ENCODE measurements at regions not wholly inside any gene's neighbourhood (a gene's known extent, or its start where the extent isn't known, plus 50 kb on each side); places are given as distances from the start of the nearest gene placed in this dataset.
A peak's percentile ranks its signal among the peaks of the same experiment; 100 is the strongest.
"Not testable (repeated sequence)": the region's sequence is repeated elsewhere in the genome, so short reads cannot be mapped to it uniquely, and the experiment has no call there.

DNA sequence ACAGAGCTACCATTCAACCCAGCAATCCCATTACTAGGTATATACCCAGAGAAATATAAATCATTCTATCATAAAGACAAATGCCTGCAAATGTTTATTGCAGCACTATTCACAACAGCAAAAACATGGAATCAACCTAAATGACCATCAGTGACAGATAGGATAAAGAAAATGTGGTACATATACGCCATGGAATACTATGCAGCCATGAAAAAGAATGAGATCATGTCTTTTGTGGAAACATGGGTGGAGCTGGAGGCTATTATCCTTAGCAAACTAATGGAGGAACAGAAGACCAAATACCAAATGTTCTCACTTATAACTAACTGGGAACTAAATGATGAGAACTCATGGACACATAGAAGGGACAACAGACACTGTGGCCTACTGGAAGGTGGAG is 318.9 kb downstream of the ZIC3 start:
- not testable (repeated sequence) for DNase-seq

DNA sequence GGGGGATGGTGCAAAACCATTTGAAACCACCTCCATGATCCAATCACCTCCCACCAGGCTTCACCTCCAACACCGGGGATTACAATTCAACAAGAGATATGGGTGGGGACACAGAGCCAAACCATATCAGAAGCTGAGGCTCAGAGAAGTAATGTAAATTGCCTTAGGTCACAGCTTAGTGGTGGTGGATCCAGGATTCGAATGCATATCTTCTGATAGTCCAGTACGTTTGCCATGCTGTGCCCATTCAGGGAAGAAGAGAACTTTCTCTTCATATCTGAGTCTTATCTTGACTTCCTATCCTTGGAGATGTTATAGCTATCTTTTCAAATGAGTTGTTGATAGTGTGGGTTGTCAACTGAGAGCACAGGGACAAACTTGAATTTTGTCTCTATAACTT is 325.5 kb downstream of the ZIC3 start:
- no peak for DNase-seq

DNA sequence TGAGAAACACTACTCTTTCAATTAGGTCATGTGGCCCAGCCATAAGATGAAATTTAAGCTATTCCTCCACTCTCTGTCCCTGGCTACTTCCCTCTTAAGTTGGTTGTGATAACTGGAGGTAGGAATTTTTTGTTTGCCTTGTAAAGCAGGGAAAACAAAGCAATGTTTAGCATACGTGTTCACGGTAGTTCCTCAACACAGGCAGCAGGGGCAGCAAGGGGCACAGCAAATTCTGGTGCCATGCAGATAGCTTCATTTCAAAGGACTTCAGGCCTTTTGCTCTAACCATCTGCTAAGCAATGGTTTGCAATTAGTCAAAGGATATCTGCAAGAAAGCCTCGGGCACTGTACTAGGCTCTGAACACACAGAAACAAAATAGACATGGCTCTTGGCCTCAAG is 330.2 kb downstream of the ZIC3 start:
- no peak for DNase-seq

DNA sequence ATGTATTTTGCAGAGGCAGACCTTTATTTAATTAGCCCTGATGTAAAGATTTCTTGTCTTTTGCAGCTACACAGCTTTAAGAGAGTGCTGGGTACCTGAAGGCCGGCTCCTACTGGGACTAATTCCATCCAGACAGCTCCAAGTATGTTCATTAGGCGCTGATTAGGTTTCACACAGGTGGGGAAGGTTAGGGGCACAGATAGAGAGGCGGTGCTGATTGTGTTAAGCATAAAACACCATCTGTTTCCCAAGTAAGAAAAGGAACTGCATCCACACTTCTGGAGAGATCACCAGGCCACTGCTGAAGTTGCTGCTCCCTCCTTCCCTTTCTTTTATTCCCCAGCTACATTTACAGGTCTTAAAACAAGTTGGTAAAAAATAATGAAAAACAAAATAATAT is 349.5 kb downstream of the ZIC3 start:
- DNase-seq = no peak

DNA sequence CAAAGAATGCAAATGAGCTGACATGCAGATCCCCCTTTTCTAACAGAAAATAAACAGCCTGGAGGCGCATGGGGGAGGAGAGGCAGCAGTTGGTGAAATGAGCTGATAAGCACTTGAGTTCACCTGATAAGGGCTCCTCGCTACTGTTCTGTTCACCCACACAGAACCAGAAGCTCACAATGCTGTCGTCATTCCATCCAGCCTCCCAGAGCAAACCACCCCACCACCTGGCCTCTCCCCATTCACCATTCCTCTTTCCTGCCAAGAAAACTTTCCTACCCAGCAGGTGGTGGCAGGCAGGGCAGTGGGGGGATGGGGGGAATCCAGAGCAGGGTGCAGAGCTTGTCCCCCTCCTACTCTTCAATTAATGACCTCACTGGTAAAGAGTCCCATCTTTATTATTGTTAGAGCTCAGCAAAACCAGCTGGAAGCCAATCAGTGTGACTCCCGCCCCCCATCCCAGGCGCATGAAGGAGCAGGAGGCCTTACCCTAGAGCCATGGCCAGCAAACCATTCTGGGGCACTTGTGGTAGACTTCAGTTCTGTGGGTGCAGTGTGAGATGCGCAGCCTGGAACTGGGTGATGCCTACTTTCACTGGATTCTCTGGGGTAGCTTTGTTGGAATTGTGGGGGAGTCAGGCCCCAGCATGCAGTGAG is 350.3 kb downstream of the ZIC3 start:
- peak; percentile 60 for DNase-seq

DNA sequence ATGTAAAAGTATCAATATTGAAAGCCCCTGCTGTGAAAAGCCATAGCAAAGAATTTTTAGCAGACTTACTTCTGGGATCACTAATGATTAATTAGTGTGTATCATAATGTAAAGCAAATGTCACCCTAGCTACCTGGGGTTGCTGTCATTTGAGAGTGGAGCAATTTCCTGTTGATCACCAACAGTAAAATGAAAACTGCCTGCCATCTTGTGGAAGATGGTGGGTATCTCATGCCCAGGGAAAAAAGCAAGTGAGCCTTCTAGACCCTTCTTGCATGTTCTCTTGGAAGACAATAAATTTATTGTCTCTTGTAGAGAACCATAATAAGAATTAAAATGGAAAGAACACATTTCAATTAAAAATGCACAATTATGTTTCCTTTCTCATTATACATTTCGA is 360.2 kb downstream of the ZIC3 start:
- peak; percentile 14 for DNase-seq

DNA sequence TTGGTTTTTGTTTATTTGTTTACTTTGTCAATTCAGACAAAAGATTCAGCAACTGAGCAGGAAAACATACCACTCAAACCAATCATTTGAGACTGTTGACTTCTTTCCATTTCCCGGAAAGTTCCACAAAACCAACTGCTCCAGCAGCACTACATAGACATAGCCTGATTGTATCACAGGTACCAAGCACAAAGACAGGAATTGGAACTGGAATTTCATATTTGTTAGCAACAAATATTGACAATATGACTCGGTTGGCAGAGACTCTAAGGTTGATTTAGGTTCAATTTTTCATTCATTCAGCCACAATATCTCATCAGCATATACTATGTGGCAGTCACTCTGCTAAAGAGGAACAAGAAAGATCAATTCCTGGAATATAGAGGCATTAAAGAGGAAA is 364.0 kb downstream of the ZIC3 start:
- DNase-seq = no peak

DNA sequence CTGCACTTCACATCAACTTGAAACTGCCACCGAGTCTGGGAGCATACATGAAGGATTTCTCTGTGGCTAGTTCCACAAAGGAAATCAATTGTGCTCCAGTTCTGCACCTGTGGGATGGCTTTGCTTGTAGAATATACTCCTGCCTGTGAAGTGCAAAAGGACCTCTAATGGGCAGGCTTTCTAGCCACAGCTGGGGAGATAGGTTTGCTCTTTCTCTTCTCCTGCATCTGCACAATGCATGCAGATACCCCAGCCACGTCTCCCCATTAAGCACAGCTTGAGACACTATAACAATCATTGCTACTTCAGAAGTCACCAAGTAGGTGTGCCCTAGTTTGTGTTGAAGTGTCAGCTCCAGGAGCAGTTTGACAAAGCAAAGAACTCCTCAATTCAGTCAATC is 364.6 kb downstream of the ZIC3 start:
- DNase-seq = no peak

DNA sequence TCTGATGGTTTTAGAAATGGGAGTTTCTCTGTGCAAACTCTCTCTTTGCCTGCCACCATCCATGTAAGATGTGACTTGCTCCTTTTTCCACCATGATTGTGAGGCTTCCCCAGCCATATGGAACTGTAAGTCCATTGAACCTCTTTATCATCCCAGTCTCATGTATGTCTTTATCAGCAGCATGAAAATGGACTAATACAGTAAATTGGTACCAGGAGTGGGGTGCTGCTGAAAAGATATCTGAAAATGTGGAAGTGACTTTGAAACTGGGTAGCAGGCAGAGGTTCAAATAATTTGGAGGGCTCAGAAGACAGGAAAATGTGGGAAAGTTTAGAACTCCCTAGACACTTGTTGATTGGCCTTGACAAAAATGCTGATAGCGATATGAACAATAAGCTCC is 368.3 kb downstream of the ZIC3 start:
- not testable (repeated sequence) for DNase-seq

DNA sequence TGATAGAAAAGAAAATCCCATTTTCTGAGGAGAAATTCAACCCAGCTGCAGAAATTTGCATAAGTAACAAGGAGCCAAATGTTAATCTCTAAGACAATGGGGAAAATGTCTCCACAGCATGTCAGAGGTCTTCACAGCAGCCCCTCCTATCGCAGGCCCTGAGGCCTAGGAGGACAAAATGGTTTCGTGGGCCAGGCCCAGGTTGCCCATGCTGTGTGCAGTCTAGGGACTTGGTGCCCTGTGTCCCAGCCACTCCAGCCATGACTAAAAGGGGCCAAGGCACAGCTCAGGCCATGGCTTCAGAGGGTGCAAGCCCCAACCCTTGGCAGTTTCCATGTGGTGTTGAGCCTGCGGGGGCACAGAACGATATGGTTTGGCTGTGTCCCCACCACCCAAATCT is 369.0 kb downstream of the ZIC3 start:
- not testable (repeated sequence) for DNase-seq

DNA sequence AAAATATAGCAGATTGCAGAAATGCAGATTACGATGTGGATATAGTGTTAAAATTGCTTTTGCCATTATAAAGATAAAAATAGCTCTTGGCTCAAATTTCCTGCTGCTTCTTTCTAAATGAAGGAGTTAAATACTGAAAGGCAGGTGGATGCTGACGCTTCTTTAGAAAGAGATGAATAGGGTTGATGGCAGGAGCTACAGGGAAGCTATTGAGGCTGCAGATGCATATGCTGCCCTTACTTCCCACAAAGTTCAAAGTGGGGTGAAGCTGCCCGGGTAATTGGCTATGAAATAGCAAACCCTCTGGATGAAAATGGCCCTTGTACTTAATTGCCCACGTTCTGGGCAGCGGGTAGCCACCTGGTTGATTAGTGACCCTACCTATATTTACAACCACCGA is 379.5 kb downstream of the ZIC3 start:
- DNase-seq = no peak

DNA sequence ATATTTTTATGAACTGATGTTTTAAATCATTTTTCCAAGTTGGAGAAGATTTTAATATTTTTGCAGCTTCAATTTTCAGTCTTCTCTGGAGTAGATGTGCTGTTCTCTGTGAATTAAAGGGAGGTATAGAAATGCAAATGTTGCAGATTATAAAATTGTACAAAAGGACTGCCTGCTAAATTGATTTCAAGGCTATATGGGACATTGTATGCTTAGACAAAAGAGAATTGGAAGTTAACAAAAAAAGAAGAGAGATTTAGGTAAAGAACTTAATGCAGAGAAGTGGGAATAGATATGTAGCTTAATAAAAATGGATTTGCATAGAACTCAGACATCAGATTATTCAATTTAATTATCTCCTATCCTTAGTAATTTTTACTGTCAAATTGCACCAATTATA is 403.3 kb downstream of the ZIC3 start:
- DNase-seq = no peak

DNA sequence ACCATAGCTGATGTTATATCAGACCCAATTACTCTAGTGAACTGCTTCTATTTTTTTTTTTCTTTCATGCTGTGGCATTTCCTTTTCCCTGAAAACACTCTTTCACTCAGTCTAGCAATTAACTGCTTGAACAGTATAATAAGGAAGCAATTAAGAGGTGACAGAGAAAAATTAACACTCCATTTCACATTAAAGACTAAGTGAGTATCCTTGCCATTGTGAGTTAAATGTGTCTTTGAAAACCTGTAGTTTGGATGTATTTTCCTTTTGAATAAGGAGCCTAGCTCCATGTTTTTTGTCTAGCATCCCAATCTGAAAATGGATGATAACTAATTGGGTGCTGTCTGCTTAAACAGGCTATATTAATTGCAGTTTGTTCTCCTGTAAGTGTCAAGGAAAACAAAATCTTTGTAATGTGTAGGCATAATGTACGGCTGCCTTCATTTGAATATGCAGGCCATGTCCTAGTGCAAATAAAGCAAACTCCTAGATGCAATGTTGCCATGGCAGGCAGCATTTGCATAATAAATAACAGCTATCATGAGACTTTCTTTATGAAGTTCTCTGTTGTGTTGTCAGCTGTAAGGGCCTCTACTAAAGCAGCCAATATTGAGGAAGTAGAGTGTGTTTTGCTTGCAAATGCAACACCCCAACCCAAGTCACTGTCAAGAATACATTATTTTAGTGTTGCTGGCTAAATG is 416.7 kb downstream of the ZIC3 start:
- DNase-seq = no peak

DNA sequence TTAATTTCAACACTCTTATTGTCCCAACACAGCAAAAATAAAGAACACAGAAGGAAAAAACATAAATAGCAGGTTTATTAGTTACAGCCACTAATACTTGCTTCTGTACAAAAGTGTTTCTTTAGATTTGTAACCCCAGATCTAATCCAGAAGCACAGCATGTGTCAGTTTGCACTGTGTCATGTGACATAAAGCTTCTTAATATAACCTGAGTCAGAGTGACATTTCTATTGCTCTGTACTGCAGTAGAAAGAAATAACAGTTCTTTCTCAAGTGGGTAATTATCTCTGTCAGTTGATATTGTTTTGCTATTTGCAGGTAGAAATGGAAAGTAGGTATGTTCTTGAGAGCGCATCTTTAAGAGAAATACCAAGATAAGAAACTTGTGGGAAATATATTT is 422.5 kb downstream of the ZIC3 start:
- no peak for DNase-seq

DNA sequence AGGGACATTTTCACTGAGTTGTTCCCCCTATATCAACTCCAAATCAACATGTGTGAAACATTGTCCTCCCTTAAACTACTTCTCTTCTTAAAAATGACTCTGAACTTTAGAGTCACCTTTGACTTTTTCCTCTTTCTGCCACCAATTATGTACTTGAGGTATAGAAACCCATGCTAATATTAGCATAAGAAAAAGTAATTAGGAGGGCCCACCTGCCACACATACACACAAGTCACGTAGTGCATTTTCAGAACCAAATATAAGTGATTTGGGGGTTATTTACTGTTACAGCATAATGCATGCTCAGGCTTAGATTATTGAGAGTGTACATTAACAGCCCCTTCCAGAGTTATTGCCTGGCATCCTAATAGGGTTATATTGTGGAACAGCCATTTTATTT is 432.7 kb downstream of the ZIC3 start:
- DNase-seq = no peak

DNA sequence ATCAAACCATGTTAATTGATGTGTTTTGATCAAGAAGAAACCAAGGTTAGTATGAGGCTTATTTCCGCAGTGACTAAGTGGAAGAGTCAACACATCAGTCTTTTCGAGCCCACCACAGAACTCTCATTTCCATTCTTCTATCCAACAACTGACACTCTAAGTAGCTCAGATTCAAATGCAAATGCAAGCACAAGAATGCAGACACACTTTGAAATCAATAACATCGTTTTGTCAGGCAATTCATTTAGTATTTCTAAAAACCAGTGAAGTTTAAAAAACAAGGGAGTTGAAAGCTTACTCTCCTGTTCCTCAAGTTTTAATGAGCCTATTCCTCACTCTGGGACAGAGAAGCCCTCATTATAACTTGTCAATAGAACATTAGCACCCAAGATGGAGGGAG is 433.1 kb downstream of the ZIC3 start:
- no peak for DNase-seq

DNA sequence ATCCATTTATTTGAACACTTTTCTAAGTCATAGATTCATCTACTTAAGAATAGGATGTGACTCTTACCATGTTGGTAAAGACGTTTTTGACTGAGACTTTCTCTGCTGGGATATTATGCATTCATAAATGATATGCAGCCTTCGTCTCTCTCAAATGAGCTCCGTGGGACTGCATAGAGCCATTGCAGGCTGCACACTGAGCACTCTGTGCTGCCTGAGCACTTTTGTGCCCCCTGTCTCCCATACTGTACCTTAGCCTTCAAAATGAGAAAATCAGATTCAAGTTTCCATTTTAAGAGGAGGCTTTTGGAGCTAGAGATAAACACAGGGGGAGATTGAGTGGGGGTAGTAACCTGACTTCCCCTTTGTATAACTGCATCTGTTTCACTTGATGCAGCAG is 433.6 kb downstream of the ZIC3 start:
- DNase-seq = no peak

DNA sequence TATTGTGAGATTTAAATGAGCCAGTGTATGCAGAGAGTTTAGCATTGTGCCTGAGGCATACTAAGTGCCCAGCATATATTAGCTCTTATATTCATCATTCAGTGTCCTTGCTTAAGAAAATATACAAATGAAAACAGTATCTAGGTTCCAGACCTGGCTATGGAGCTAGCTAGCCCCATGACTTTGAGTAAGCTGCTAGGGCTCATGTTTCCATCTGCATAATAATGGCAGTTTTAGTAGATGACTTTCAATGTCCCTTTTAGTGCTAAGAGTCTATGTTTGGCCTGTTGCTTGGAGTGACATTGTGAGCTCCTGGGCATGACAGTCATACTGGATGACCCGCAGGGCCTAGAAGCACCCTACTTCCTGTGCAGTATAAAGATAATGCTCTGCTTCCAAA is 435.3 kb downstream of the ZIC3 start:
- DNase-seq = no peak

DNA sequence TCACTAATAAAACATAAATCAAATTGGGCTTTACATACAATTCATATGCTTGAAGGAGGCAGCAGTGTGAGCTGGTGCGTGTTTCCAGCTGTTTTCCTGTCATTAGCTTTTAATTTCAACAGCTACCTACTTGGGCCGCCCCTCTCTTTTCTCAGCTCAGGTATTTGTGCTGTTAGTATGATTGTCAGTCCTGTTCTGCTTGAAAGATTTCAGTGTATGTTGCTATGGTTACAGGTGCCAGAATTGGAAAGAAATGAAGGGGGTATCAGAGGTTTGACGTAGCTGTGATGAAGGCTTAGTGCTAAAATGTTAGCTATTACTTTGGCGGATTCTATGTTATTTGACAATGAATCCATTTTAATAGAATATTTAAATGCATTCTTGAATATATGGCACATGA is 440.3 kb downstream of the ZIC3 start:
- DNase-seq = no peak

DNA sequence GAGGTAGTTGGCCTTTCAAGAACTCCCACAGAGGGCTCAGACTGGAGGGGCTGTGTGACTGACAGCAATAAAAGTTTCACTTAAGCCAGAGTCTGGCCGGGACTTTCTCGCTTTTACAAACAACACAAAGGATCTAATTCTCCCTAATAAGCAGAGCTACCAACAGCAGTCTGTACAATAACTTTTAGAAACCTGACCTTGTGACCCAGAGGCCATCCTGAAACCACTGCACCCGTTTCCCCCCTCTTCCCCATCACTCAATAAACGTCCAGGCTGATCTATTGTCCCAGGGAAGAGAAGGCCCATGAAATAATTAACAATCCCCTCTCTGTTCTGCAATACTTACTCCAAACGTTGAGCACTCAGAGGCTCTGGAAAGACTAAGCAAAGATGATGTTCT is 442.4 kb downstream of the ZIC3 start:
- no peak for DNase-seq

DNA sequence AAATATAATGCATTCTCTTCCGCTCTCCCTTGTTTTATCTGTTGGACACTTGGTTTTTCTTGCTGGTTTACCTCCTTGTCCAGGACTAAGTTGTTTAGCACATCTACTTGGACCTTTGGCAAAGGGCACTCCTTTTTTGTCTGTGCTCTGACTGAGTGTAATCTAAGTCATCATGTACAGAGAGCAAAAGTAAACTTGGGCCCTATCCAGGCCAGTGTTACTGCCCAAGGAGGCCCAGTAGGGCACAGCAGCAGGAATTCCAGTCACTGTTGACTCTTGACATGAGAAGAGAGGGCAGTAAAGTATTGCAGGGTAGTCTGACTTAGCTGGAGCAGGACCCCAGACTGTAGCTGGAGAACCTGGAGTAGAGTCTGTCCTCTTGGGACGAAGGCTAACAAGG is 445.5 kb downstream of the ZIC3 start:
- no peak for DNase-seq

DNA sequence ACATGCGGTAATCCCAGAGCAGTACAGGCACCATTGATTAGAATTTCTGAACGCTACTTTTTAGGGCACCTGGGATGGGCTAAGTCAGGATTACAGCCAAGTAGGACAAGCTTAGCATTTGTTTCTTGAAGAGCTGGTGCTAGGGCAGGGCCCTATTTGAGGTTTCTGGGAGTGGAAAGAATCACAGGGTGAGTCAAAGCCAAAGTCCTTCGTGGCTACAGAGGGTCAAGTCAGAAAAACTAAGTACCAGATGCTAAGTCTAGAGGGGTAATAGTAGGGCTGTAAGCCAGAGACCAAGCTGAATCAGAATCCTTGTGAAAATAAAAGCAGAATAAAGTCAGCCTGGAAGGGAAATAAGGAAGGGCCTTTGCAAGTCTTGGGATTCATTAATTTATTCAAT is 448.6 kb downstream of the ZIC3 start:
- DNase-seq = no peak

DNA sequence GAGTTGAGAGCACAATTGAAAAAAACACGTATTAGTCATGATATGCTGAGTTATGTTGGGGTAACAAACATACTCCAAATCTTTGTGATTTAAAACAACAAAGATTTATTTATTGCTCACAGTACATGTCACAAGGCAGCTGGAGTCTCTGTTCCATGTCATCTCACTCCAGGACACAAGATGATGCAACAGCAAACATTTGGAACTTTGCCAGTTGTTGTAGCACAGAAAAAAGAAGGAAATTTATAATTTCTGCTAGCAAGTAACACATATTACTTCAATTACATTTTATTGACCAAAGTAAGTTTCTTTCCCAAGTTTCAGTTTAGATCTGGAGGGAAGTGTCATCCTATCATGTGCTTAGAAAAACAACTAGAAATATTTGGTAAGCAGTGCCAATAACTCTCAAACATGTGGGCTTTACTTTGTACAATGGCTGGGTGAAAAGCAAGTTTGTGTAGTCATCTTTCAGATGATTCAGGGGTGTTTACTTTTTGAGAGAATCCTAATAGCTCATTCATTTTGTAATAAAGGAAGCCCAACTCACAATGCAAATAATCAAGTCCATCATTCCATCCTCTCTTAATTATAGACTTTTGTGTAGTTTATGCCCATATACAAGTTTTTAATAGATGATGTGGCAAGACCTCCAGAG is 452.3 kb downstream of the ZIC3 start:
- DNase-seq = no peak

DNA sequence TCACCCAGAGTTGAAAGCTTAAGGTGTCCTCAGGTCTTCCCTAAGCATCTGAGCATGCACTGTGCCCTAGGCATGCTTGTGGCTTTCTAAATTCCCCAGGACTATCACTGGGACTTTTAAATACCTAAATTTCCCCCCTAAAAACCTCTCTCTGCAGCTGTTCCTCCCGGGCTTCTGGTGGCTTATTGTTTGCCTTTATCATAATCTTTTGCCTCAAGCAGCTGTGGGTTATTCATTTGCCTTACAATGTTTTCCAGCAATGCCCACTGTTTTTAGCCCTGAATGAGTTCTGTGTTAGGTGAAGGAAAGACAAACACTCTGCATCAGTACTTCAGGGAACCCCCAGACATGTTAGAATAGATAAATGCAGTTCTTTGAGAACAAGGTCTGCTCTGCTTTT is 455.0 kb downstream of the ZIC3 start:
- DNase-seq = no peak

DNA sequence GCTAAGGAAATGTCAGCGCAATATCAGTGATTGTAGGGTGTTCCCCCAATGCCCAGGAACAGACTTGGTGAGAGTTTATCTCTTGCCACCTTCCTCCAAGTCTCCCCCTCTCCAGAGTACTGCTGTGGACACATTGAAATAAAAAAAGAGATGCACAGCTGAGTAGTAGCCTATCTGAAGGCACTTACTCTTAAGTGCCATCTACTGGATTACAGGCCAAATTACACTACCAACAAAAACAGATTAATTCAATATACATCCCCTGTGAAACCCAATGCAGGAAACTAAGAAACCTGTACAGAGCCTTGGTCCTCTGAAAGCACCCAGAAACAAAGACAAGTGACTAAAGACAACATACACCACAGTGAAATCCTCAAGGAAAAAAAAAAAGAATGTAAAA is 460.3 kb downstream of the ZIC3 start:
- DNase-seq = peak; percentile 19
